ENCODE measurements at regions not wholly inside any gene's neighbourhood (a gene's known extent, or its start where the extent isn't known, plus 50 kb on each side); places are given as distances from the start of the nearest gene placed in this dataset.

GRCh38 chr20:52722926-52723688 is 249.1 kb upstream of the TSHZ2 start:
- TF ChIP-seq POLR2A (IDR thresholded peaks at IDR 0.05) = no peak
- no peak for TF ChIP-seq CTCF (IDR thresholded peaks at IDR 0.05)
